ENCODE measurements at regions not wholly inside any gene's neighbourhood (a gene's known extent, or its start where the extent isn't known, plus 50 kb on each side); places are given as distances from the start of the nearest gene placed in this dataset.

- intact Hi-C loops (cut with micrococcal nuclease) = no loop called here
- H4K8ac ChIP-seq (ENCODE audit: low read depth in 2 of 2, low read length in 2 of 2) = no peak overlapping the region
- POLR2A ChIA-PET (ENCODE audit: unreplicated experiment) = no interaction called here
Observed at GRCh38 chr12:93079976-93080375, 150.9 kb upstream of the EEA1 start.

More at GRCh38 chr12:93079976-93080375, 150.9 kb upstream of the EEA1 start:
- peak overlapping the region; percentile 29; the same call in 1 of the 3 replicates for H2BK15ac ChIP-seq (ENCODE audit: low read depth, low read length)
- no peaks in the 10 kb centered on the region for H4K20me1 ChIP-seq (ENCODE audit: insufficient read depth, low read length)
- no TSS peak for BruUV-seq (replicated peaks)
- no peak overlapping the region for H3K18ac ChIP-seq (ENCODE audit: low read depth, low read length)
- DNase-seq (no peak), ATAC-seq (ENCODE audit: low read depth) (no peak)
- H3K79me1 ChIP-seq (ENCODE audit: low read depth in 1 of 2, low read length in 2 of 2) = no peaks in the 10 kb centered on the region
- H3K36me3 ChIP-seq (ENCODE audit: control insufficient read depth, insufficient read depth, low read length) = no peaks in the 10 kb centered on the region
- peaks cover 3% of the 10 kb centered on the region for H3K4me1 ChIP-seq (ENCODE audit: control insufficient read depth, insufficient read depth, low read length)
- H2BK120ac ChIP-seq (ENCODE audit: low read depth, low read length) = peak overlapping the region; percentile 85
- 0 out of 2 replicates have a peak, but pooled peaks cover 2% of the 10 kb centered on the region for H3K9me1 ChIP-seq (ENCODE audit: insufficient read depth, low read length)
- peak overlapping the region; percentile 44 for H2AK9ac ChIP-seq (replicated peaks; ENCODE audit: low read depth, low read length, poor library complexity)
- H3K27me3 ChIP-seq (ENCODE audit: control insufficient read depth, insufficient read depth, low read length) = no peaks in the 10 kb centered on the region
- WGBS, 2 experiments (ENCODE audit: extremely low coverage in 2 of 2, insufficient read length in 1 of 2) = 100% methylated on average over 1 of the region's 6 CpGs; no CpG with 5 or more reads in 1 of the 2 experiments
- no peaks in the 10 kb centered on the region for H3K9me3 ChIP-seq (ENCODE audit: control insufficient read depth, insufficient read depth, low read length)
- H2BK5ac ChIP-seq (ENCODE audit: low read depth, low read length, poor library complexity, severe bottlenecking) = no peak overlapping the region
- no peak overlapping the region for H3K4me2 ChIP-seq (ENCODE audit: low read depth, low read length)
- peak overlapping the region; percentile 74; the same call in 1 of the 2 replicates for H3K14ac ChIP-seq (replicated peaks; ENCODE audit: low read depth, low read length)
- H2AFZ ChIP-seq (replicated peaks; ENCODE audit: low read length, poor library complexity) = no peak overlapping the region
- H2BK20ac ChIP-seq (ENCODE audit: low read depth, low read length) = peak overlapping the region; percentile 86; the same call in 1 of the 2 replicates
- H4K5ac ChIP-seq (ENCODE audit: low read depth, low read length) = no peak overlapping the region
- H3K23ac ChIP-seq (ENCODE audit: low read depth, low read length) = 0 out of 2 replicates have a peak overlapping the region, but pooled peaks have one; percentile 80
- no peak overlapping the region for H3K4me3 ChIP-seq (ENCODE audit: insufficient read depth, low read depth, low read length)
- CTCF ChIA-PET = interaction anchor here (0.6 kb wide), 1 partner anchor 1505 kb away, joined by 3 read pairs; no protein-coding TSS in a partner anchor
- in situ Hi-C loops (cut with MboI; ENCODE audit: low sequenced_read_pairs) = no loop called here
- TF ChIP-seq MAFK (IDR thresholded peaks at IDR 0.05; ENCODE audit: low read depth, low read length) = no peak
- no peak overlapping the region for H4K91ac ChIP-seq (ENCODE audit: insufficient read depth, low read depth, low read length)
- dilution Hi-C loops (cut with HindIII; ENCODE audit: low sequenced_read_pairs, unreplicated experiment) = no loop called here
- no peak overlapping the region; the same call in 1 of the 2 replicates for H2AK5ac ChIP-seq (ENCODE audit: low read depth, low read length)
- H3K27ac ChIP-seq (ENCODE audit: insufficient read depth, low read length) = no peak overlapping the region
- no peak overlapping the region for H3K9ac ChIP-seq (ENCODE audit: low read depth, low read length)
- no peak overlapping the region for H3K56ac ChIP-seq (ENCODE audit: extremely low read depth, insufficient read depth, low read length)
- peak overlapping the region; percentile 46; the same call in 1 of the 2 replicates for H3K4ac ChIP-seq (ENCODE audit: low read depth, low read length)

All from IMR-90 (cell line).